Activated CD4-positive, CD25-positive, alpha-beta regulatory T cell treated with anti-CD3 and anti-CD28 coated beads, Interleukin-2, amount 50 U/mL, for 16 hours (primary cell): ENCODE measurements at regions not wholly inside any gene's neighbourhood (a gene's known extent, or its start where the extent isn't known, plus 50 kb on each side); places are given as distances from the start of the nearest gene placed in this dataset.

ENCODE experiments used
- DNase-seq: peaks from one replicate; pipeline ENCODE4 v3.0.0-alpha.2; 2020; ENCODE audit warnings: low read depth, low spot score

- DNase-seq = no peak
These were observed 438.1 kb downstream of the LMO4 start for GRCh38 chr1:87766737-87767136.

GRCh38 chr1:87778896-87779295 lies 450.2 kb downstream of the LMO4 start:
- DNase-seq = no peak

- DNase-seq = no peak
These were observed 452.9 kb downstream of the LMO4 start for GRCh38 chr1:87781554-87781953.

DNA sequence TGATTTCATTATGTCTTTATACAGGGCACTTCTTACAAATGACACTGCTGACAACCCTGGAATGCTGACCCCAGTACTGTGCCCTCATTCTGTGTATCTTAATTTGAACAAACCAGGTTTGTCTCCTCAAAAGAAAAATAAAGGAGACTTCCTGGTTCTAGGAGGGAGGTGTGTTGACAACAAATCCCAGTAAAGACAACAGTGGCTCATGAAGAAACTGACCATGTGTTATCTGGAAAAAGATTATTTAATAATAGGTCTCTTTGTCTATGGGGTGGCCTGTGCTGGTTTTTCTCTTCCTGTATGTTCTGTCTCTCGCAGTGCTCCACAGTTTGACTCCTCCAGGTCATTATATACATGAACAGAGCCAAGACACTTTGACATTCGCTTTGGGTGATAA lies 454.6 kb downstream of the LMO4 start:
- no peak for DNase-seq

- DNase-seq = no peak
These were observed 456.7 kb downstream of the LMO4 start for GRCh38 chr1:87785386-87785785.

- DNase-seq = no peak
These were observed 457.5 kb downstream of the LMO4 start for GRCh38 chr1:87786229-87786628.

DNA sequence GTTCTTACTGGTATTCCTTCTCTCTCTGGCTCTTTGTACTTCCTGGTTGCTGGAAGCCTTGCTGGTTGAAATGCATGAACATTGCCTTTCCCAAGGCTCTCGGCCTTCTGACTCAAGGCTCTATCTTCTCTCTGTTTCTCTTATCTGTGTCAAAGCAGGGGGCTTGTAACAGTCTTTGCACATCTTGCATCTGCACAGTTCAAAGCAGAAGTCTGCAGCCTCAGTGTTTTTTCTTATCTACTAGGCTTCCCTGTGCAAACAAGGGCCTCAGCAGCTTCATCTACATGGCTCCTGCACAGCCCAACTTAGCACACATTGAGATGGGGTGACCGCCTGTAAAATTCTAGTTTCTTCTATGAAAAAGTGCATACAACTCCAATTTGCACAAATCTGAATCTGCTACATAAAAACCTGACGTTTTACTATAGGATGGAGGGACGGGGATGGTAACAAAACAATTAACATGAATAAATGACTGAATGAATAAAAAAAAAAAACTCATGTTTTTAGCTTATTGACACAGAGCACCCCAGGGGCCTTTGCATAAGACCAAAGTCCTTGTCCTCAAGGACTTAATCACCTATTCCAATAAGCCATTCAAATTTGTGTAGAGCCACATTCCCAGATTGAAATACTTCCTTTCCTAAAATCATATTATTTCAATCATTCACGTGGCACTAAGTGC lies 458.3 kb downstream of the LMO4 start:
- no peak for DNase-seq

GRCh38 chr1:87787551-87787950 lies 458.9 kb downstream of the LMO4 start:
- no peak for DNase-seq

DNA sequence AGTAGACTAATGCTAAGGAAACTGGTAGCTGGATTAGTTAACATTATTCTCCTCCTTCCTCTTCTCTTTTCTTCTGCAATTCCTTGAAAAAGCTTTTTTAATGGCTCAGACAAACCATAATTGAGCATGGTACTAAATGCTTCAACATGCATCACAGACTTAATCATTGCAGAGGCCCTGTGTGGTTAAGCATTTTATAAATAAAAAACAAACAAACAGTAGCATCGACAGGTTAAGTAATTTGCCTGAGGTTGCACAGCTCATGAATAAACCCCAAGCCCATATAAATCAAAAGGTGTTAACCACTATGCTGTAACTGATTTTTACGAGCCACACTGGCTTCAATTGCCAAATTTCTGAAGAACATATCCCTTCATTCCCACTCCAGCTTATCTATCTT lies 462.1 kb downstream of the LMO4 start:
- no peak for DNase-seq

DNA sequence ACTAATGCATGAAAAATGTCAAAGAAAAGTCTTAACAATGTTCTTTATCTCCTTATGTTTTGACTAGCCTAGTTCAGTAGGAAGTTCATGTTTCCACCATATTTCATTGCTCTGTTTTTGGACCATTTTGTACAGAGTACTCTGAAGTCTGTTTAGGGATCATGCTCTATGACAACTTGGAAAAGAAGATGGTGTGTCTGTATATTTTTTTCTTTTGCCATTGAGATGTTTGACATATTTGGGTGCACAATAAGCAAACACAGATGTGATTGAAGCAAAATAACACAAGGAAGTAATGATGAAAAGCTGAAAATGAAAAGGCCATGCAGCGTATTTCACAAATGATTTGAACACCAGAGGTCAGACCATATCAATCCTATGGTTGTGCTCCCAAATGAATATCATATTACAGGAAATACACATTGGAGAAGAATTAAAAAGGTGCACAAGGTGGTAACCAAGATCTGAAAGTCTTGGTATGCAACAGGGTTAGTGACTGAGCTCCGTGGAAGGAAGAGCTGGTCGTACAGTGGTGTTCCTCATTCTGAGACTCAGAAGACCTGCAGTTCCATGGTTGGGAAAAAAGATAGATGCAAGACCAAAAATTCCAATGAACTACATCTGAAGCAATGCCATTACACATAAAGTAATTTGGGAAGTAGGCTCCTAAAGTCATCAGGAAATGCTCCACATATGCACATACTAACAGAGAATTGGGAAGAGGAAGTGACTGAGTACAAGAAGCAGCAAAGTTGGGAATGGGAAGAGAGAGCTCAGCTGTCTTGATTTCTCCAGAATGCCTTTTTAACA lies 463.5 kb downstream of the LMO4 start:
- DNase-seq = no peak

DNA sequence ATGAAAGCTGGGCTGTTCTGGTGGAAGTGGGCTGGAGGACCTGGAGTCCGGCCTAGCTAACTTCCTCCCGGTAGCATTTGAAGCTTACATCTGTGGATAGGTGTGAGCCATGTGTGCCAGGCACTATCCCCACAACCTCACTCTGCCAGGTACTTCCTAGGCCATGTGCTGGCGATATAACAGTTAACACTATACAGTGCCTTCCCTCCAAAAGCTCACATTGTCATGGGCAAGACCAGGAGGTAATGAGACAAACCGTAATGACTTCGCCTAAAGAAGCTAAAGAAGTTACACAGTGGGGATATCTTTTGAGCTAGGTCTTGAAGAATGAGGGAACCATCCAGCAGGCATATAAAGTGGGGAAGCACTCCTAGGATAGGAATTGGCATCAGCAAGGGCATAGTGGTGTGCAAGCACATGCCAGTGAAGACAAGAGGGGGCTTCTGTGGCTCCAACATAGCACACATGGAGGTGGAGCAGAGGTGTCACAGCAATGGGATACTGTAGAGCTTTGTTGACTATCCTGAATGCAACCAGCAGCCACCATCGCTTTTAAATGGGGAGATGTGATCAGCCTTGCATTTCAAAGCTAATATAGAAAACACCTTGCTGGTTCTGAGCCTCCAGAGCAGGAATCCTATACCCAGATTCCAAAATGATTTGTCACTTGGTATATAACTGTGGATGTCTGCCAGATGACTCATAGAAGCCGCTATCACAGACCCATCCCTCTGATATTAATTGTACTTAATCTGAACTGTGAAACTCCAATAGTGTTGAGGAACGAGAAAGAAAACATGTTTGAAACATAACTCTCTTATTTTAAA lies 466.3 kb downstream of the LMO4 start:
- DNase-seq = no peak

DNA sequence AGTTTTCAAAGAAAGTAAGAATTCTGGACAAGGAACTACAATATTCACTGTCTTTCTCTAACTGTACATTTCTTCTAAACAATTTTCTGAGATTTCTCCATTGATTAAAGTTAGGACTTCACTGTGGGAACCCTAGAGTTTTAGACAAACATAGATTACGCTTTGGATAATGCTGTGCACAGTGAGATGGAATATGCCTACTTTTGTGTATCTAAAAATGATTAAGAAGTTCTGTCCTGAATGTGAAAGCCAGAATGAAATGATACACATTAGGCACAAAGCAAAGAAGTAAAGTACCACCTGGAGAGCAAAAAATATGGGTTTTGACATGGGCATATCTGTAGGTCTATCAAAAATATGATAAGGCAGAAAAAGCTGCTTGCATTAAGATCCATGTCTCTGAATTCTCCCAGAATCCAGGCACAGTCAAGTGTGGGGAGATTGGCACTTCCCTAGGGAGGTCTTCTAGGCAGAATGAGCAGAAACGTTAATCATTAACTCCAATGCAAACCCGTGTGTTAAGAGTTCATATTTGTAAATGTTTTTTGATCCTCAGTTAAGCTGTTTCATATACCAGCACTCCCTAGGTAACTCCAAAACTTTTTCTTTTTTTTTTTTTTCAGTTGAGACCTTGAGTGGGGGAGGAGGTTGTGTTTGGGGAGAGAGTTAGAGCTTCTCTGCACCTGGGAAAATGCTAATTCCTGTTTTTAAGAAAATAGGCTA lies 467.1 kb downstream of the LMO4 start:
- no peak for DNase-seq

DNA sequence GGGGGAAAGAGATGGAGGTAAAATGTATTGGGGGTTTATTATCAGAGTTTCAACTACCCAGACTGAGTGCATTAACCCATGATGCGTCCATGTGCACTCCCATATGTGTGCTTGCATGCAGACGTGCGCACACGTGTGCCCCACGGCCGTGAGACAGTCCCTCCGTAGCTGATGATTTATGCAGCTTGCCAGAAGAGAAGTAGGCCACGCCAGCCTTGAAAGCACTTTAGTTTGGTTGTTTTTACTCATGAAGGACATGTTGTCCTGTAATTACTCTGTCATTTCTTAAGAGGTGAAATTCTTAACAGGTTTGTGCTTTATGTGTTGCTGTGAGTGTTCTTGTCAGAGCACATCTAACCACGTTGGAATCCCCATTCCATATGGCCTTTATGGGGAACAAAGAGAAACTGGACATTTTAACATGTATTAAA lies 467.8 kb downstream of the LMO4 start:
- no peak for DNase-seq

DNA sequence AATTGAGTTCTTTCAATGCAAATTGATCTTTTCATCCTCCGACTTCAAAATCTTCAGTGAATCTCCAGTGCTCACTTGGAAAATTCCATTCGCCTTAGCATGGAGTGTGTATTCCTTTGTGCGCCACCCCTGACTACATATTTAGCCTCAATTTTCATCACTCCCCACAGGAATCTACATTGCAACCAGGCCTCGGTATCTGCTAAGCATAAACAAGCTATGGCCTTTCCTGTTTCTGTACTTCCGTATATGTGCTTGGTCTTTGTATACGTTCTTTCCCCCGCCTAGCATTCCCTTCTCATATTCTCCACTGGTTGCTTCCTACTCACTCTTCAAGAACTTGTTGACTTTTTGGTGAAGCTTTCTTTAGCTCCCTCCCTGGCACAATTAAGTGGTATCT lies 470.8 kb downstream of the LMO4 start:
- DNase-seq = no peak

- no peak for DNase-seq
These were observed 471.3 kb downstream of the LMO4 start for GRCh38 chr1:87800006-87800405.

GRCh38 chr1:87803375-87803774 lies 474.7 kb downstream of the LMO4 start:
- DNase-seq = no peak

DNA sequence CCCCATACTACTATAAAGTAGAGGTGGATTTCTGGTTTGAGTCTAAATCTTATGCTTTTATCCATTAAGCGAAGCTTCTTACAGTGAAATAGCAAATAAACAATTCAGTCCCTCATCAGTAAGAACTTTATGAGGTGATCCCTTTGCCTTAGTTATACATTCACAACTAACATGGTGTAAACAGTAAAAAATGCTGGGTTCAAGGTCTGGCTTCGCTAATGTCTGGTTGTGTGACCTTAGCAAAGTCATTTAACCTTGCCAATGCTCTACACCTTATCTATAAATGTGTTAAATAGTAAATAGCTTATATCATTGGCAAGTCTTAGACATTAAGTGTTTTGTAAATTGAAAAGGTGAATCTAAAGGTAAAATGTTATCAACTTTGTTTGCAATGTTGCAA lies 475.4 kb downstream of the LMO4 start:
- no peak for DNase-seq

- no peak for DNase-seq
These were observed 477.1 kb downstream of the LMO4 start for GRCh38 chr1:87805666-87806378.

DNA sequence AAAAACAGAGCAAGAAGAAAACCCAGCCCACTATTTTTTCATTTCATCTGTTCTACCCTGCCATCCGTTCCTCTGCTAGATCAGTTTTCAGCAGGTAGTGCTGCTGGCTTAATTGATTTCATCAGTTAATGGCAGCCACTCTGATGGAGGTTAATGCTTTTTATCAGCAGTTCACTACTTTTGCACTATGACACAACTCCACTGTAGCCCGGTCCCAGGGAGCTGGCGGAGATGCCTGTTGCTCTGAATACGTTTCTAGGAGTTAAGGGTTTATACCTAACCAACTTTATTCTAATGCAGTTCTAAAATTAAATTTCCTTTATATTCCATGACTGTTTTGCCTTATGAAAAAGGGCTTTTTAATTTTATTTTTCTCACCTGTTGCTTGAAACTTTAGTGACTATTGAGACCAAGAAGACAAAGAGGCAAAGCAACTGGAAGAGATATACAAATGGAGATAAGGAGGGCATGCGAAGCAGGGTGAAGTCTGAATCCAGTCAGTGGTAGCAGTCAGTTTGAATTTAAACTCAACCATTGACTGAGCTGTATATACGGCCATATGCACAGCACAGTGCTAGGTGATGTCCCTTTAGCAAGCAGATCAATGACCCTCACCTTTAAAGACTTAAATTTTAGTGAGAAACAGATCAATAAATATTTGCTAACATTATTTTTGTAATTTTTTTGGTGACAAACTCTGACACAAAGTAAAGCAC lies 477.9 kb downstream of the LMO4 start:
- no peak for DNase-seq

DNA sequence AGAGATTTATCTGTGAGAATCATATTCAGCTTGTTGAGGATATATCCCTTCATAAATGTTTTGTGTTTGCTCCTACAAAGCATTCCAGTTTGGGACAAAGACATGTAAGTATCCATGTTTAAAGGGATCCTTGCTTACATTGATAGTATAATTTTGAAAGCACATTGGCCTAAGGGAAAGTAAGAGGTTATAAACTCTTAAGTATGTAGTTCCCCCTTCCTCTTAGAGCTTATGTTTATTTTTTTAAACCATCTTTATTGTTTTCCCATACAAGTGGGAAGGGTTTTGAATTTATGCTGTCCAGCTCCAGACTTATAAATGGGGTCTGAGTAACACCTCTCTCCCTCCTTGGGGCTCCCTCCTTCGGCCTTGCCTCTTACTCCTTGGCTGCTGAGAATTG lies 481.5 kb downstream of the LMO4 start:
- no peak for DNase-seq
